ENCODE measurements at regions not wholly inside any gene's neighbourhood (a gene's known extent, or its start where the extent isn't known, plus 50 kb on each side); places are given as distances from the start of the nearest gene placed in this dataset.

GRCh38 chr7:41910940-41911600 lies 208.2 kb upstream of the INHBA start:
- DNase-seq: no peak

DNA sequence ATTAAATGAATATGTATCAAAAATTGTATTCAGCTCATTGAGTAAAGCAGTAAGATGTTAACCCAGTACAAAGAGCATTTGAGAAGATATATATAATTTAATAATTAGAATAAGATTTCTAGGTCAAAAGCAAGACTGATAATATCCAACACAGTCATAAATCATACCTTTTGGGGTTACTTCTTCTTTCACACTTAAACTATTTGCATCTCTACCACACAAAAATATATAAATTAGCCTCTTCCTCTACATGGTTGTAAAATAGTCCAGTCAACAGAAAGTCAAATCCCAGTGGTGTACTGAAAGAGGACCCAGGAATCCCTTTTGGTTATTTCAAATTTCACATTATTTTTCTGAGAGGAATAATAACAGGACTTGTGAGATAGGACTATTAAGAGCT lies 204.6 kb upstream of the INHBA start:
- no peak for DNase-seq

DNA sequence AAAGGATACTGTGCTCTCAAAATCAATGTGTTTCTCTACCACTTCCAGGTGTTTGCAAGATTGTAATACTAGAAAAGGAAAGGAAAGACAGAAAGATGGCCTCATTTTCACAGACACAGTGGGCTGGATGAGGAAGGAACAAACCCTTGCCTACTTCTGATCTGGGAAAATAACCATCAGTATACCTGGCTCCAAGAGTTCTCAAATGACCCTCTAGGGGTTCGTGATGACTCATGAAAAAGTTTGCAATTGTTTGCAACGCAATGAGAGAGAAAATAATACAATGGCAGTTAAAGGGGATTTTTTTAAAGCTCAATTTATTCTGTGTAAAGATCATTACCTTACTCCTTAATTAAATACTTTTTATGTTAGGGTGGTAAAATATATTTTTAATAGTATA lies 197.6 kb upstream of the INHBA start:
- DNase-seq: no peak

DNA sequence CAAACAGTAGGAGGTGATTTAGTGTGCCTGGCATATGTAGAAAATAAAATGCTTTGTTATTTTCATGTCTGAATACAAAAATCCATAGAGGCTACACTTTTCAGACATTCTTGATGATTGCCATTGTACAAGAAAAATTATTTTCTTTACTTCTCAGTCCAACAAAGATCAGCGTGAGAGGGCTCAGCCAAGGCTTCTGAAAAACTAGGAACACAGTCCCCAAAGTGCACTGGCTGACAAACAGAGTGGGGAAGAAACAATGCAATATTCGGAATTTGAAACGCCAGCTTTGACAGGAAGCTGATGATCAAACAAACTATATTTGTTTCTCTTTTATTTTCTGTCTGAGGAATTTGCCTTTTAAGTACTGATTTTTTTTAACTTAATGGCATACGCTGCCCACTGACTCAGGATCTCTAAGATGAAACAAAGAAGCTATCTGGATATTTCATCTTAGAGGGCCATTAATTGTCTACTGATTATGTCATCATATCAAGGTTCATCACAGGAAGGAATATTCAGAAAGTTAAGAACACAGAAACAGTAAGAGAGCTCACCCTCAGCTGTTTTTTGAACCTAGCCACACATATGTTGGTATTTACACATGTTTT lies 197.0 kb upstream of the INHBA start:
- DNase-seq: no peak

DNA sequence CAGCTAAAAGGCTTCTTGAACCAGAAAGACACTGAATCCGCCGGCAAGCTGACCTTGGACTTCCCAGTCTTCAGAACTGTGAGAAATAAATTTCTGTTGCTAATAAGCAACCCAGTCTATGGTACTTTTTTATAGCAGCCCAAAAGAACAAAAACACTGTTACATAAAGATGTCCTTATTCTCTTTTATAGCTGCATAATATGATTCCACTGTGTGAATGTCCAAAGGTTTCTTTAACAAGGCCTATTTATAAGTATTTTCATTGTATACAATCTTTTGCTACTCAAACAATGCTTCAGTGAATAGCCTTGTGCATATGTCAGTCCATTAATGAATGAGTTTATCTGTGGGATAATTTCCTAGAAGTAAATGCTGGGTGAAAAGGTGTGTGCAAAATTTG lies 190.8 kb upstream of the INHBA start:
- DNase-seq: no peak

- DNase-seq: no peak
Measured at GRCh38 chr7:41892356-41893100, 189.6 kb upstream of the INHBA start.

- no peak for DNase-seq
Measured at GRCh38 chr7:41891950-41892349, 189.1 kb upstream of the INHBA start.

- DNase-seq: peak; percentile 54
Measured at GRCh38 chr7:41890631-41891274, 187.9 kb upstream of the INHBA start.

DNA sequence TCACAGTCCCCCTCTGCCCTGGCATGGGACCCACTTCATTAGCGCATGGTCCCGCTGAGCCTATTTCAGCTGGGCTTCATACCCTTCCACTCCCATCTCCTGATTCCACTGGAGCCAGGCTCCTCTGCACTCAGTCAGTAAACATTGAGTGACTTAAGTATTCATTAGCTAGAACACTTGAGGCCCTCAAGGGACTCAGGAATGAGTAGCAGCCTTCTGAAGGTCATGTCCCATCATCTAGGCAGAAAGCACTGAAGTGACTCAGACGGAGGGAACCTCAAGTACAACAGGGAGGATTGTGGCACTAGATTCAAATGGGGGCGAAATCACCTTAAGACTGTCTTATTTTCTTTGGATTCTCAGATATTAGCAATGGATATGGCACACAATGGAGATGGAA lies 186.6 kb upstream of the INHBA start:
- DNase-seq: no peak

DNA sequence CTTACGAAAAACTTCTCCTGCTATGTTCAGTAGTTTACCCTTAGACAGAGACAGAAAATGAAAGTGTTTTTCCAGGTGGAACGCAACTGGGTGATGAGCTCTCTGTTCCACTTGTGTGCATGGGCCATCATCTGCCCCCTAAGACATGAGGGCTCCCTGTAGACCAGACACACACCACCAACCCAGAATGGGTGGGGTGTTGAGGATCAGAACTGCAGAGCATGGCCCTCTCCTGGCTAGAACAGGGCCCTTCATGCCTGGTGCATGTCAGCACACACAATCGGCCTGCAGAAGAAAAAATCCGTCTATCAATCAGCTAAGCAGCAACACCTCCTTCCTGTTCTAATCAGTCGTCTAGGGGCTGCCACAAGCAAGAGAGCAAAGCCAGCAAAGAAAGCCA lies 186.2 kb upstream of the INHBA start:
- no peak for DNase-seq

DNA sequence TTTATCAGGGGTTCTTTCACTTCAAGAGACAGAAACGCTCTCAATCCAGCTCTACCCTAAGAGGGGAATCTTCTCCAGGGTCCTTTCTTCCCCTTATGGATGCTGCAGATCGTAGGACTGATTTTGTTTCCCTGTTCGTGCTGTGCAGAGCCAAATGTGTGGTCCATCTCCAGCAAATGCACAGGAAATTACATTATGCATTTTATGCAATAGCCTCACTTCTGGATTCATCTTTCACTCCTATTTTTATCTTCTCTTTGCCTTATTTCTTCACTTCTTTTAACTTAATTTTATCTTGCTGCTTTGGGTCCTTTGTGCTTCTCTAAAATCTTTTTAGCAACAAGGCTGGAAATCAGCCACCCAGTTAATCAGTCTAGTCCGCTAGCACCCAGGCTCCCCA lies 184.5 kb upstream of the INHBA start:
- no peak for DNase-seq

GRCh38 chr7:41886901-41887311 lies 184.0 kb upstream of the INHBA start:
- peak; percentile 66 for DNase-seq

DNA sequence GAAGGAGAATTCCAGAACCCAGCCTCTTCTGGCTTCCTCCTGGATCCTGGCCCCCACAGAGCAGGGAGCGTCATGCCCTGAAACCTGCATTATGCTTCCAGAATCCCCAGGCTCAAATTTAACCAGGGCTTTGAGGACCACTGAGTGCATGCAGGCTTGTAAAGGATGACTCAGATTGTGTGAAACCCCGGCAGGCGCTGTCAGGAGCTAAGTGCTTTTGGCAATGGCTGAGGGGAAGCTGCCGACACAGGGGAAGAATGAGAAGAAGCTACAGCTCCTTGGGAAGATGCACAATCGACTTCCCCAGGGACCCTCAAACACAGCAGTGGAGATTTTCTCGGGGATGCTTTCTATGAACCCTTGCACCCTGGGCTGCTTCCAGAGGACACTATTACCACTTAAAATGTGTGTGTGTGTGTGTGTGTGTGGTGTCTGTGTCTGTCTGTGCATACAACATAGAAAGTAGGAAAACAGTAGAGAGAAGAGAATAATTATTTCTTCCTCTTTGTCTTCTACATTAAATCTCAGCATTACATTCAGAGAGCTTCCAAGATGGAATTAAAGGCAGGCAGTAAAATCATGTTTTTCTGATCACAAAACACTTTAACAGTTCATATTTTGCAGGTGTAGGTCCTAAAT lies 183.5 kb upstream of the INHBA start:
- DNase-seq: peak; percentile 77

GRCh38 chr7:41885748-41886147 lies 182.9 kb upstream of the INHBA start:
- DNase-seq: no peak

DNA sequence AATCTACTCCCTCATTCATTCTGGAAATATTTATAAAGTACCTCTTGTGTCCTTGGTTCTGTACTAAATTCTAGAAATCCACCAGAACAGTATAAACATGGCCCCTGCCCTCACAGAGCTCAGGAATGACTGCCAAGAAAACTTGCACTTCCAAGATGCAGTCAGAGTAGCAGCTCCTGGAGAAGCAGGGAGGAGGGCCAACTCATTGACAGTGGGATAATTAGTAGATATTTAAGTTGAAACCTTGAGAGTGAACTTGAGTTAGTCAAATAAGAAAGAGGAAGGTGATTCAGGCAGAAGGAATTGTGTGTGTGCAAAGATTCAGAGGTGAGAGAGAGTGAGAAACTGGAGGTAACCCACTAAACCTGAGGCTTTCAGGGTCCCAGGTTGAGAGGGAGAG lies 182.2 kb upstream of the INHBA start:
- DNase-seq: no peak

DNA sequence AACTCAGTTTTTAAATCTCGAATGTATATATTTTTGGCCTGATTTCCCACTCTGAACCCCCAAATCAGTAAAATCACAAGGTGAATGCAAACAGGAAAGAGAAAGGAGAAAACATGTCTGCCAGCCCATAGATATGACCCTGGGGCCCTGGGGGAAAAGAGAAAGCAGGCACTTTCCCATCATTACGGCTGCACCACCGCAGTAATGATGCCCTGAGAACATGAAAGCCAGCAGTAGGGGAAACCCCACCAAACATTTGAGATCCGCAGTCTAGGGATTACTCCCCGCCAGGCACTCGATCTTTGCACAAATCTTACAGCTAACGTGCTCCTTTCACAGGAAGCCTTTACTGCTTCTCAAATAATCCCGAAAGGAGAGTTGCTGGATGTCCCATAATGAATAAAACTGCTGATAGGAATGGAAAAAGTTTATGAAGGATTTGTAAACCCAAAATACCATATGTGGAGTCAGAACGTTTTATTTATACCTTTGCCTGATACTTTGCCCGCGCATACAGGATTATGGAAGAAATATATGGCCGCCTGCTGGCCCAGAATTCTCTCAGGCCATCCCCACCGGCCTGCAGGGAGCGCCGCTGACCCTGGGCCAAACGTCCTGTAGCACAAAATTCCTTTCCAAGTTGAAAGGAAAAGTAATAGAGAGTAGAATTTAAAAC lies 180.0 kb upstream of the INHBA start:
- DNase-seq: no peak

DNA sequence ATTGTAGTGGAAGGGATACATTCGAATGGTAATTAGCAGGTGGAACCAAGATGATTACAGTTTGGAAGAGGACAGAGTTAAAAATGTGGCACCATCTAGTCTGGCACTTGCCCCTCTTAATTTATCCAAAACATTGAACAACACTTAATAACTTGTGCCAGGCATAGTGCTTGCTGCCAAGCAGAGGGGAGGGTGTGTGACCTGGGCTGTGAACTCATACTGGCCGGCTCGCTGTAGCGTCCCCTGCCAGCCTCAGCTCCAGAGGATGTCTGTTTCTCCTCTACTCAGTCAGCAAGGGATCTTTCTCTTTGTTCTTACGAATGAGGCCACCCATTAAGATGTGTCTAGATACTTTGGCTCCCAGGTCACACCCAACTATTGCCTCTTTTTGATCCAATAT lies 179.4 kb upstream of the INHBA start:
- no peak for DNase-seq

- no peak for DNase-seq
Measured at GRCh38 chr7:41881331-41882130, 178.6 kb upstream of the INHBA start.

GRCh38 chr7:41880107-41880506 lies 177.2 kb upstream of the INHBA start:
- DNase-seq: no peak

- DNase-seq: no peak
Measured at GRCh38 chr7:41879403-41879802, 176.5 kb upstream of the INHBA start.
